ENCODE measurements at regions not wholly inside any gene's neighbourhood (a gene's known extent, or its start where the extent isn't known, plus 50 kb on each side); places are given as distances from the start of the nearest gene placed in this dataset.

GRCh38 chr3:169002689-169003088 is 660.8 kb downstream of the MECOM start:
- Histone ChIP-seq H3K27me3 (ENCODE audit: control insufficient read depth, extremely low read depth, insufficient read depth, low read length) (no peaks in the 10 kb centered on the region), H3K4me2 (ENCODE audit: control insufficient read depth, extremely low read depth, insufficient read depth, low read depth, low read length) (no peak overlapping the region), H3K9me1 (ENCODE audit: control insufficient read depth, extremely low read depth, insufficient read depth, low read length) (no peaks in the 10 kb centered on the region), H3K9me3 (ENCODE audit: control insufficient read depth, low read depth, low read length) (no peaks in the 10 kb centered on the region), H3K4me1 (ENCODE audit: control insufficient read depth, extremely low read depth, insufficient read depth, low read length) (no peaks in the 10 kb centered on the region), H3K36me3 (ENCODE audit: control insufficient read depth in 2 of 2, extremely low read depth in 1 of 2, insufficient read depth in 2 of 2, low read length in 2 of 2) (no peaks in the 10 kb centered on the region), H3K79me2 (ENCODE audit: control insufficient read depth, insufficient read depth, low read length) (no peaks in the 10 kb centered on the region), H4K20me1 (ENCODE audit: control insufficient read depth, extremely low read depth, insufficient read depth, low read length) (no peaks in the 10 kb centered on the region), H3K9ac (ENCODE audit: control insufficient read depth, extremely low read depth, insufficient read depth, low read length) (no peak overlapping the region), H2AFZ (ENCODE audit: control insufficient read depth, low read length) (no peak overlapping the region), H3K4me3 (ENCODE audit: control insufficient read depth in 2 of 3, extremely low read depth in 1 of 3, insufficient read depth in 2 of 3, low read depth in 1 of 3, low read length in 3 of 3) (no peak overlapping the region), H3K27ac (ENCODE audit: control insufficient read depth, insufficient read depth, low read length) (no peak overlapping the region)
- FAIRE-seq (no peak), DNase-seq (ENCODE audit: low read depth, low spot score) (no peak)
- dilution Hi-C loops (cut with MboI; ENCODE audit: extremely low pct_ligation_motif_present, low sequenced_read_pairs) = no loop called here
- no peak for TF ChIP-seq EZH2 (IDR thresholded peaks at IDR 0.05; ENCODE audit: low read length)
- TF ChIP-seq CTCF (optimal IDR thresholded peaks at IDR 0.05 in 1 of 3, IDR thresholded peaks at IDR 0.05 in 1 of 3, conservative IDR thresholded peaks at IDR 0.05 in 1 of 3; ENCODE audit: extremely low read depth in 1 of 3, insufficient read depth in 2 of 3, low read length in 3 of 3) = no peak

GRCh38 chr3:168998792-168999191 is 664.7 kb downstream of the MECOM start:
- Histone ChIP-seq H3K27me3 (ENCODE audit: control insufficient read depth, extremely low read depth, insufficient read depth, low read length) (no peaks in the 10 kb centered on the region), H3K9ac (ENCODE audit: control insufficient read depth, extremely low read depth, insufficient read depth, low read length) (no peak overlapping the region), H3K4me1 (ENCODE audit: control insufficient read depth, extremely low read depth, insufficient read depth, low read length) (no peaks in the 10 kb centered on the region), H3K79me2 (ENCODE audit: control insufficient read depth, insufficient read depth, low read length) (no peaks in the 10 kb centered on the region), H3K9me1 (ENCODE audit: control insufficient read depth, extremely low read depth, insufficient read depth, low read length) (no peaks in the 10 kb centered on the region), H4K20me1 (ENCODE audit: control insufficient read depth, extremely low read depth, insufficient read depth, low read length) (no peaks in the 10 kb centered on the region), H3K27ac (ENCODE audit: control insufficient read depth, insufficient read depth, low read length) (no peak overlapping the region), H3K4me3 (ENCODE audit: control insufficient read depth in 2 of 3, extremely low read depth in 1 of 3, insufficient read depth in 2 of 3, low read depth in 1 of 3, low read length in 3 of 3) (no peak overlapping the region), H3K36me3 (ENCODE audit: control insufficient read depth in 2 of 2, extremely low read depth in 1 of 2, insufficient read depth in 2 of 2, low read length in 2 of 2) (no peaks in the 10 kb centered on the region), H2AFZ (ENCODE audit: control insufficient read depth, low read length) (no peak overlapping the region), H3K4me2 (ENCODE audit: control insufficient read depth, extremely low read depth, insufficient read depth, low read depth, low read length) (no peak overlapping the region), H3K9me3 (ENCODE audit: control insufficient read depth, low read depth, low read length) (no peaks in the 10 kb centered on the region)
- dilution Hi-C loops (cut with MboI; ENCODE audit: extremely low pct_ligation_motif_present, low sequenced_read_pairs) = no loop called here
- FAIRE-seq (peak; percentile 71), DNase-seq (ENCODE audit: low read depth, low spot score) (no peak)
- TF ChIP-seq CTCF (optimal IDR thresholded peaks at IDR 0.05 in 1 of 3, IDR thresholded peaks at IDR 0.05 in 1 of 3, conservative IDR thresholded peaks at IDR 0.05 in 1 of 3; ENCODE audit: extremely low read depth in 1 of 3, insufficient read depth in 2 of 3, low read length in 3 of 3) = no peak
- TF ChIP-seq EZH2 (IDR thresholded peaks at IDR 0.05; ENCODE audit: low read length) = no peak

Data from keratinocyte (primary cell).